ENCODE measurements at regions not wholly inside any gene's neighbourhood (a gene's known extent, or its start where the extent isn't known, plus 50 kb on each side); places are given as distances from the start of the nearest gene placed in this dataset.

DNA sequence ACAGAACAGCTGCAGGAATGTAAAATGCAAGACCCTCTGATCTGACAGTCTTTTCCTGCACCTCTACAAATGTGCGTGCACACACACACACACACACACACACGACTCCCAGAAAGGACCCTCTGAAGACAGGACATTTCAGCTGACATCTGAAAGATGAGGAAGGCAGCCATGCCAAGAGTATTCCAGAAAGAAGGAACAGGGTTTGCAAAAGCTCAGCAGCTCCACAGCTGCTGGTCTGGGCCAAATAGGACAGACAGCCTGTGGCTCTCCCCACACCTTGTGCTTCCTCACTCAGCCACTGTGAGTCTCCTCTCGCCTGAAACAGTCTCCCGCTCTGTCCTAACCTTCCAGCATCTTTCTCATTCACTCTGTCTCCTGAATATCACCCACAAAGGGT, 189.0 kb downstream of the PALM2AKAP2 start:
- in situ Hi-C loops (cut with HindIII; ENCODE audit: low sequenced_read_pairs) = no loop called here
- DNase-seq (ENCODE audit: low read depth) = no peak
- no peak overlapping the region for H3K4me3 ChIP-seq (ENCODE audit: low read depth, low read length)
- TF ChIP-seq, protein P1, sequence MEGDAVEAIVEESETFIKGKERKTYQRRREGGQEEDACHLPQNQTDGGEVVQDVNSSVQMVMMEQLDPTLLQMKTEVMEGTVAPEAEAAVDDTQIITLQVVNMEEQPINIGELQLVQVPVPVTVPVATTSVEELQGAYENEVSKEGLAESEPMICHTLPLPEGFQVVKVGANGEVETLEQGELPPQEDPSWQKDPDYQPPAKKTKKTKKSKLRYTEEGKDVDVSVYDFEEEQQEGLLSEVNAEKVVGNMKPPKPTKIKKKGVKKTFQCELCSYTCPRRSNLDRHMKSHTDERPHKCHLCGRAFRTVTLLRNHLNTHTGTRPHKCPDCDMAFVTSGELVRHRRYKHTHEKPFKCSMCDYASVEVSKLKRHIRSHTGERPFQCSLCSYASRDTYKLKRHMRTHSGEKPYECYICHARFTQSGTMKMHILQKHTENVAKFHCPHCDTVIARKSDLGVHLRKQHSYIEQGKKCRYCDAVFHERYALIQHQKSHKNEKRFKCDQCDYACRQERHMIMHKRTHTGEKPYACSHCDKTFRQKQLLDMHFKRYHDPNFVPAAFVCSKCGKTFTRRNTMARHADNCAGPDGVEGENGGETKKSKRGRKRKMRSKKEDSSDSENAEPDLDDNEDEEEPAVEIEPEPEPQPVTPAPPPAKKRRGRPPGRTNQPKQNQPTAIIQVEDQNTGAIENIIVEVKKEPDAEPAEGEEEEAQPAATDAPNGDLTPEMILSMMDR (IDR thresholded peaks at IDR 0.05; ENCODE audit: low read depth, low read length, missing control alignments) = peak; percentile 45

DNA sequence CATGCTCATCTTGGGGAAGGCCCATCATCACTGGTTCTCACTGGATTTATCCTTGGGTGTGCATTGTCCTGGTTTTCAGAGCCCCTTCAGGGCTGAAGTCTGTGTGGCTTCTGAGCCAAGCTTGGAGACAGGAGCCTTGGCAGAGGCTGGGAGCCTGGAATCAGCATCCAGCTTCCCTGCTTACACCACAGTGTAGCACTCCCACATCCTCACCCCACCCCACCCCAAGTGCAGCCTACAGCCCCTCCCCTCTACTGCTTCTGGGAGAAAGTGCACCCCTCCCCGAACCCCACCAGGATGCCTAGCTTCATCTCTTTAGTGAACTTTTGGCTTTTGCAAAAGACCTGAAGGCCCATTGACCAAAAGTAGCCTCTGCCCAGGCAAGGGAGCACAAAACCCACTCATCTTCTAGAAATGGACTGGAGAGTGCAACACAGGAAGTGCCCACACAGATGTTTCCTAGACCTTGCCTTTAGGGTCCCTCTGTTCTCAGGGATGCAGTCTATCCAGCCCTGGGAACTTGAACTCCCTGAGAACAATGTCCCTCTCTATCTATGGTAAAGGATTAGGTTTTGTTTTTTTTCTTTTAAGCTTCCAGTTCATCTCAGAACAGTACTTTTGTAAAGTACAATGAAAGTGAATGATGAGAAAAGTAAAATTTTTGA, 189.7 kb downstream of the PALM2AKAP2 start:
- no peak for DNase-seq (ENCODE audit: low read depth)
- in situ Hi-C loops (cut with HindIII; ENCODE audit: low sequenced_read_pairs) = no loop called here
- TF ChIP-seq, protein P1 (IDR thresholded peaks at IDR 0.05; ENCODE audit: low read depth, low read length, missing control alignments) = no peak
- H3K4me3 ChIP-seq (ENCODE audit: low read depth, low read length) = no peak overlapping the region

DNA sequence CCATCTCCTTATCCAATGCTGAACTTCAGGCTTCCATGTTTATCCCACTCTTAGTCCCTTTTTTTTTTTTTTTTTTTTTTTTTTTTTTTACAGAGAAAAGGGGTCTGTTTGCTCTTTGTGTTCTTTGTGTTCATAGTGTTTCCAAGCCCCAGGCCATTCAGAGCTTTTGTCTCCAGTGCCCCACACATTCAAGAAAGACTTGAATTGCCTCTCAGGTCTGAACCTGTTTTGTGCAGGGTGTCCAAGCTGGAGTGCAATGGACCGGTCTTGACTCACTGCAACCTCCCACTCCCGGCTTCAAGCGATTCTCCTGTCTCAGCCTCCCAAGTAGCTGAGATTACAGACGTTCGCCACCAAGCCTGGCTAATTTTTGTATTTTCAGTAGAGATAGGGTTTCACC, 191.2 kb downstream of the PALM2AKAP2 start:
- DNase-seq (ENCODE audit: low read depth) = no peak
- in situ Hi-C loops (cut with HindIII; ENCODE audit: low sequenced_read_pairs) = no loop called here
- TF ChIP-seq, protein P1 (IDR thresholded peaks at IDR 0.05; ENCODE audit: low read depth, low read length, missing control alignments) = no peak
- no peak overlapping the region for H3K4me3 ChIP-seq (ENCODE audit: low read depth, low read length)

DNA sequence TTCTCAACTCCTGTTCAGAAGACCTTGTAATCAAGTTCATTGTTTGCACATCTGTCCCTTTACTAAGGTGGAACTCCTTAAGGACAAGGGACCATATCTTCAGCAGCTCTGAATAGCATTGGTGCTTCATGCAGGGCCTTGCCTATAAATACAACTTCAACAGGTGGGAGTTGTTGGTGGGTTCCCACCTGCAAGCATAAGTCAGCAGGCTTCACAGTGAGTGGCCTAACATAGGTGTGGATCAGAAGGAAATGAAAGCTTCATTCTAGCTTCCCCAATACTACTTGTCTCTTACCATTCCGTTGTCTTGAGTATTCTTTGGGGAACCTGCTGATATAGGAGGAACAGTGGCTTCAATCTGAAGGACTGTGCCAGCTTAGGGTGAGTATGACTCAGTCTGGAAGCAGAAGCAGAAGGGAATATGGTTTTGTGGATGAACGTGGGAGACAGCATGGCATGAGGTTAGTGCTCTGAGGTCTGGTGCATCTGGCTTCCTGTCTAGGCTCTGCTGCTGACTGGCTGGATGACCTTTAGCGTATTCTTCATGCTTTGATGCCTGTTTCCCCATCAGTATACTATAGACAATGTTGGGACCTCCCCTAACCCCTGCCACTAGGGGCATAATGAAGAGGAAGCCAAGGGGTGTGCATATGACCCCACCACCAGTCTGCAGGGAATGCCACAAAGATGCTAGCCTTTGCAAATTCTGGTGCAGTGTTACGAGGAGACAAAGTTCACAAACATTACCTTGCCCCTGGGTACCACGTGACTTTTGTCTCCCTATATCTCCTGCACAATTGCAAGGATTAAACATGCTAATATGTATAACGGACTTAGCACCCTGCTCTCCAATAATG, 192.3 kb downstream of the PALM2AKAP2 start:
- in situ Hi-C loops (cut with HindIII; ENCODE audit: low sequenced_read_pairs) = no loop called here
- DNase-seq (ENCODE audit: low read depth) = no peak

DNA sequence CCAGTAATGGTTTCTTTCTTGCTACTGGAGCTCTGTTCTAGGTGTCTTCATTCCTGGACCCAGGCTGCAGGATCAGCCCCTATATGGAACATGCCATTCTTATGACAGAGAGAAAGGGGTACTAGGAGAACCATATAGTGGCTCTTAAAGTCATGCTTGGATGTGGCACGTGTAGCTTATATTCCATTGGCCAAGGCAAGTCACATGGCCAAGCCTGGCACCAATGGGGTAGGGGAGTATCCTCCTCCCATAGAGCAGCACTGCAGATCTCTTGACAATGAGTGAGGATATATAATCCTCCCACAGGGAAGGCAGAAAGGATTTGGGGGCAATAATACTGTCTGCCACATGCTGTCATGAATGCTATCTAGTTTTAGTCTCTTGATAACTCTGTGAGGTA, 193.3 kb downstream of the PALM2AKAP2 start:
- no peak for DNase-seq (ENCODE audit: low read depth)
- TF ChIP-seq, protein P1 (IDR thresholded peaks at IDR 0.05; ENCODE audit: low read depth, low read length, missing control alignments) = no peak
- in situ Hi-C loops (cut with HindIII; ENCODE audit: low sequenced_read_pairs) = no loop called here
- no peak overlapping the region for H3K4me3 ChIP-seq (ENCODE audit: low read depth, low read length)

More for the DNA sequence above, 192.3 kb downstream of the PALM2AKAP2 start:
- no peak overlapping the region for H3K4me3 ChIP-seq (ENCODE audit: low read depth, low read length)
- TF ChIP-seq, protein P1 (IDR thresholded peaks at IDR 0.05; ENCODE audit: low read depth, low read length, missing control alignments) = no peak

DNA sequence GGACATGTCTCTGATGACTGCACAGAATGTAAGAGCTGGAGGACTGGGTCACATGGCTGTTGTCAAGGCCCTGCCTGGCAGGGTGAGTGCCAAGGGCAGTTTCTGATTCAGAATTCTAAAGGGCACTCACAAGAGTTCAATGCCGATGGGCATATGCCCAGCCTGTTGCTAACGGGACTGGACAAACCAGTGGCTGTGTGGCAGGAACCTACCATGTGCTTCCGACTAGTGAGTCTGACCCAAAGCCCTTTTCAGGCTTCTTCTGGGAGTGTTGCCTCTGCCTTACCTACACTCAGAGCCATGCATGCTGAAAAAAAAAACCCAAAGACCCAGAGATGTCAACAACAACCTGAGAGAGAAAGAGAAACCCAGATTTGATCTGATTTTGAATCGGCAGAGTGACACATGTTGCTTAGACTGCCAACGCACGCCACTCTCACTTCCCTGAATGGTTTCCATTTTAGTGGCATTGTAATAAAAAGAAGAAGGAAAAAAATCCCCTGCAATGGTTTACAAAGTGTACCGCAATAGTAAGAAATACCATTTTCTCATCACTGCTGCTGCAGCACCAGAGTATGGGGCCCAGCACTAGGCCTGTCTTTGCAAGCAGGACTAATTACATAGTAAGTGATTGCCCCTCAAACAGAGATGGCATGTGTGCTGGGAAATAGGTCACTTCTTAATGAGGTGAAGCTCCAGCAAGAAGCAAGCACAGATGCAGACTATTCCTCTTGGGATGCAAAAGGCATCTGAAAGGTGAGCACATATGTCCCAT, 194.3 kb downstream of the PALM2AKAP2 start:
- DNase-seq (ENCODE audit: low read depth) = no peak
- no peak overlapping the region for H3K4me3 ChIP-seq (ENCODE audit: low read depth, low read length)
- TF ChIP-seq, protein P1 (IDR thresholded peaks at IDR 0.05; ENCODE audit: low read depth, low read length, missing control alignments) = no peak
- in situ Hi-C loops (cut with HindIII; ENCODE audit: low sequenced_read_pairs) = no loop called here

Data from astrocyte of the cerebellum (primary cell).